ENCODE measurements at regions not wholly inside any gene's neighbourhood (a gene's known extent, or its start where the extent isn't known, plus 50 kb on each side); places are given as distances from the start of the nearest gene placed in this dataset.
"Not testable (repeated sequence)": the region's sequence is repeated elsewhere in the genome, so short reads cannot be mapped to it uniquely, and the experiment has no call there.

- no peak for DNase-seq (ENCODE audit: low spot score, unreplicated experiment)
- Mint-ChIP-seq H3K27me3 (peaks cover 30% of the 10 kb centered on the region), H3K9me3 (ENCODE audit: low read depth) (peaks cover 4% of the 10 kb centered on the region), H3K27ac (no peak overlapping the region), H3K36me3 (ENCODE audit: insufficient read depth) (no peaks in the 10 kb centered on the region), H3K4me3 (ENCODE audit: low read depth) (no peak overlapping the region), H3K4me1 (ENCODE audit: low read depth) (peaks cover 2% of the 10 kb centered on the region)
- TF ChIP-seq CTCF (IDR thresholded peaks at IDR 0.05; ENCODE audit: unreplicated experiment): no peak
Observed at GRCh38 chr9:26650325-26650724, 242.3 kb downstream of the CAAP1 start.

- no peak overlapping the region for H3K27ac Mint-ChIP-seq
- no peak overlapping the region for H3K4me3 Mint-ChIP-seq (ENCODE audit: low read depth)
- peaks cover 53% of the 10 kb centered on the region for H3K27me3 Mint-ChIP-seq
Observed at GRCh38 chr9:26643826-26644225, 248.8 kb downstream of the CAAP1 start.

GRCh38 chr9:26639761-26640160 lies 252.8 kb downstream of the CAAP1 start:
- Mint-ChIP-seq H3K27me3 (peaks cover 72% of the 10 kb centered on the region), H3K4me3 (ENCODE audit: low read depth) (no peak overlapping the region), H3K27ac (no peak overlapping the region), H3K4me1 (ENCODE audit: low read depth) (no peaks in the 10 kb centered on the region), H3K9me3 (ENCODE audit: low read depth) (no peaks in the 10 kb centered on the region), H3K36me3 (ENCODE audit: insufficient read depth) (no peaks in the 10 kb centered on the region)
- no peak for TF ChIP-seq CTCF (IDR thresholded peaks at IDR 0.05; ENCODE audit: unreplicated experiment)
- DNase-seq (ENCODE audit: low spot score, unreplicated experiment): no peak

More at GRCh38 chr9:26643826-26644225, 248.8 kb downstream of the CAAP1 start:
- DNase-seq (ENCODE audit: low spot score, unreplicated experiment): no peak
- Mint-ChIP-seq H3K36me3 (ENCODE audit: insufficient read depth) (no peaks in the 10 kb centered on the region), H3K9me3 (ENCODE audit: low read depth) (no peaks in the 10 kb centered on the region), H3K4me1 (ENCODE audit: low read depth) (no peaks in the 10 kb centered on the region)
- no peak for TF ChIP-seq CTCF (IDR thresholded peaks at IDR 0.05; ENCODE audit: unreplicated experiment)

GRCh38 chr9:26637101-26637500 lies 255.5 kb downstream of the CAAP1 start:
- no peak overlapping the region for H3K27ac Mint-ChIP-seq
- peaks cover 71% of the 10 kb centered on the region for H3K27me3 Mint-ChIP-seq
- no peak for TF ChIP-seq CTCF (IDR thresholded peaks at IDR 0.05; ENCODE audit: unreplicated experiment)
- H3K4me1 Mint-ChIP-seq (ENCODE audit: low read depth): no peaks in the 10 kb centered on the region
- H3K9me3 Mint-ChIP-seq (ENCODE audit: low read depth): no peaks in the 10 kb centered on the region
- H3K36me3 Mint-ChIP-seq (ENCODE audit: insufficient read depth): no peaks in the 10 kb centered on the region
- DNase-seq (ENCODE audit: low spot score, unreplicated experiment): no peak
- H3K4me3 Mint-ChIP-seq (ENCODE audit: low read depth): no peak overlapping the region

- peak; percentile 47 for TF ChIP-seq CTCF (IDR thresholded peaks at IDR 0.05; ENCODE audit: unreplicated experiment)
- peaks cover 40% of the 10 kb centered on the region for H3K27me3 Mint-ChIP-seq
- not testable (repeated sequence) for H3K4me1 Mint-ChIP-seq (ENCODE audit: low read depth); H3K27ac Mint-ChIP-seq; DNase-seq (ENCODE audit: low spot score, unreplicated experiment); H3K9me3 Mint-ChIP-seq (ENCODE audit: low read depth); H3K36me3 Mint-ChIP-seq (ENCODE audit: insufficient read depth); H3K4me3 Mint-ChIP-seq (ENCODE audit: low read depth)
Observed at GRCh38 chr9:26613851-26614350, 278.7 kb downstream of the CAAP1 start.
